Ovary (tissue), 3 donors: ENCODE measurements at regions not wholly inside any gene's neighbourhood (a gene's known extent, or its start where the extent isn't known, plus 50 kb on each side); places are given as distances from the start of the nearest gene placed in this dataset.

Experiments used
- CTCF ChIP-seq, 3 donors: fragments of 450-650 bp in 2 of 3; fragments of 200-600 bp in 1 of 3; IDR thresholded peaks; one replicate each; pipeline versions ENCODE4 v1.5.1 to v1.8.0; 2016 to 2022; ENCODE audit warnings: antibody characterized with exemption in 3 of 3, mild to moderate bottlenecking in 1 of 3
- POLR2A ChIP-seq: fragments of 450-650 bp; IDR thresholded peaks from one replicate; pipeline ENCODE4 v1.6.1; 2017; ENCODE audit warnings: antibody characterized with exemption, mild to moderate bottlenecking, moderate library complexity
- donor health status: DM: no; HTN: no; CAD: no.

- TF ChIP-seq CTCF (IDR thresholded peaks at IDR 0.05) (no peak), POLR2A (no peak)
Observed at GRCh38 chrY:19317271-19317987, 427.1 kb downstream of the KDM5D start.
